Activated CD4-positive, CD25-positive, alpha-beta regulatory T cell treated with anti-CD3 and anti-CD28 coated beads, Interleukin-2, amount 50 U/mL, for 24 hours (primary cell): ENCODE measurements at regions not wholly inside any gene's neighbourhood (a gene's known extent, or its start where the extent isn't known, plus 50 kb on each side); places are given as distances from the start of the nearest gene placed in this dataset.

Experiments used
- ATAC-seq, 2 donors: fragments of 150-1000 bp; cut with Tn5 transposase; one replicate each; pipeline ENCODE4 v1.10.0; 2021; ENCODE audit warnings: mild to moderate bottlenecking in 1 of 2, moderate library complexity in 1 of 2

GRCh38 chr2:144333143-144333555 is 186.8 kb downstream of the ZEB2 start:
- ATAC-seq: no peak

GRCh38 chr2:144332356-144333142 is 187.4 kb downstream of the ZEB2 start:
- peak; percentile 87 to 92 for ATAC-seq

- peak; percentile 69 to 73 for ATAC-seq
Observed at GRCh38 chr2:144331674-144332355, 188.1 kb downstream of the ZEB2 start.

- ATAC-seq: no peak
Observed at GRCh38 chr2:144330951-144331673, 188.8 kb downstream of the ZEB2 start.

GRCh38 chr2:144329472-144329871 is 190.4 kb downstream of the ZEB2 start:
- ATAC-seq: no peak

- ATAC-seq: no peak
Observed at GRCh38 chr2:144328938-144329337, 191.0 kb downstream of the ZEB2 start.

- ATAC-seq: no peak
Observed at GRCh38 chr2:144326825-144327224, 193.1 kb downstream of the ZEB2 start.

- ATAC-seq: peak; percentile 74 to 76
Observed at GRCh38 chr2:144325086-144325485, 194.8 kb downstream of the ZEB2 start.

- ATAC-seq: peak; percentile 58 to 65
Observed at GRCh38 chr2:144324446-144325045, 195.4 kb downstream of the ZEB2 start.

- ATAC-seq: peak; percentile 52 to 54
Observed at GRCh38 chr2:144323946-144324345, 196.0 kb downstream of the ZEB2 start.

- ATAC-seq: no peak
Observed at GRCh38 chr2:144322379-144322778, 197.5 kb downstream of the ZEB2 start.

- ATAC-seq: peak; percentile 55 to 66
Observed at GRCh38 chr2:144320491-144320890, 199.4 kb downstream of the ZEB2 start.

GRCh38 chr2:144317071-144317738 is 202.7 kb downstream of the ZEB2 start:
- ATAC-seq: no peak

- peak in 1 of 2 donors; percentile 30 for ATAC-seq
Observed at GRCh38 chr2:144310889-144311608, 208.9 kb downstream of the ZEB2 start.

- ATAC-seq: peak in 1 of 2 donors; percentile 13
Observed at GRCh38 chr2:144310484-144310883, 209.4 kb downstream of the ZEB2 start.

GRCh38 chr2:144307711-144308110 is 212.2 kb downstream of the ZEB2 start:
- ATAC-seq: no peak

- ATAC-seq: peak in 1 of 2 donors; percentile 27
Observed at GRCh38 chr2:144304202-144304601, 215.7 kb downstream of the ZEB2 start.

- ATAC-seq: no peak
Observed at GRCh38 chr2:144300632-144301031, 219.3 kb downstream of the ZEB2 start.

- no peak for ATAC-seq
Observed at GRCh38 chr2:144290276-144290675, 229.6 kb downstream of the ZEB2 start.

GRCh38 chr2:144288438-144288837 is 231.5 kb downstream of the ZEB2 start:
- ATAC-seq: no peak

GRCh38 chr2:144285324-144285723 is 234.6 kb downstream of the ZEB2 start:
- no peak for ATAC-seq

GRCh38 chr2:144281476-144281875 is 238.4 kb downstream of the ZEB2 start:
- no peak for ATAC-seq
